B cell (primary cell): ENCODE measurements at regions not wholly inside any gene's neighbourhood (a gene's known extent, or its start where the extent isn't known, plus 50 kb on each side); places are given as distances from the start of the nearest gene placed in this dataset.

ENCODE experiments used
- ATAC-seq: fragments of 200-7000 bp; cut with Tn5 transposase; one replicate; pipeline ENCODE4 v1.10.0; 2021; ENCODE audit warnings: low read depth, mild to moderate bottlenecking, moderate number of reproducible peaks, moderate library complexity
- CTCF ChIA-PET: fragments of 350-600 bp; sonication (Branson Sonifier 250); formaldehyde crosslinking; loops from one replicate; lab custom pipeline; 2021; ENCODE audit warnings: antibody characterized with exemption, inconsistent platforms; lab: Charles Lee
- POLR2A ChIA-PET: fragments of 350-600 bp; sonication (Branson Sonifier 250); formaldehyde crosslinking; loops from one replicate; lab custom pipeline; 2021; ENCODE audit warnings: antibody characterized with exemption; lab: Charles Lee
- DNase-seq: peaks from one replicate; pipeline ENCODE4 v3.0.0; 2013
- H2AFZ ChIP-seq: 2 replicates; pipeline ENCODE4 v1.6.1; 2012; ENCODE audit warnings: mild to moderate bottlenecking, low read depth, low read length; ENCODE audit not compliant: insufficient read depth, poor library complexity, severe bottlenecking
- H3K27ac ChIP-seq, 2 donors: 1 replicate in 1 of 2; 2 replicates in 1 of 2; pipeline ENCODE4 v1.5.1; 2012 to 2013; ENCODE audit warnings: low read length in 2 of 2, mild to moderate bottlenecking in 2 of 2, moderate library complexity in 1 of 2
- H3K27me3 ChIP-seq, 4 experiments: fragments of 200-600 bp in 1 of 4; sonication (generic) in 1 of 4; replicated peaks in 1 of 4; 1 replicate in 2 of 4; 2 replicates in 2 of 4; pipeline versions ENCODE4 v1.6.1 to v1.7.0; 2013 to 2016; ENCODE audit warnings: low read length in 3 of 4, mild to moderate bottlenecking in 2 of 4, mixed read lengths in 1 of 4, moderate library complexity in 1 of 4; ENCODE audit not compliant: insufficient read depth in 4 of 4, control insufficient read depth in 3 of 4; ENCODE audit errors: control extremely low read depth in 1 of 4
- H3K36me3 ChIP-seq, 2 experiments: replicated peaks in 1 of 2; 1 replicate in 1 of 2; 2 replicates in 1 of 2; pipeline versions ENCODE4 v1.6.1 to v1.7.1; 2013; ENCODE audit warnings: low read length in 1 of 2; ENCODE audit not compliant: insufficient read depth in 2 of 2, control insufficient read depth in 1 of 2; ENCODE audit errors: control extremely low read depth in 1 of 2, extremely low read depth in 1 of 2
- H3K4me1 ChIP-seq, 2 donors: fragments of 200-600 bp in 1 of 2; sonication (generic) in 1 of 2; 1 replicate in 1 of 2; 2 replicates in 1 of 2; pipeline versions ENCODE4 v1.5.1 to v1.6.1; 2013 to 2017; ENCODE audit warnings: low read length in 2 of 2; ENCODE audit not compliant: control insufficient read depth in 2 of 2, insufficient read depth in 2 of 2
- H3K4me2 ChIP-seq: replicated peaks from 2 replicates; pipeline ENCODE3; 2012; ENCODE audit warnings: mild to moderate bottlenecking, low read depth, low read length; ENCODE audit not compliant: poor library complexity, severe bottlenecking
- H3K4me3 ChIP-seq, 5 experiments: fragments of 200-600 bp in 1 of 5; sonication (generic) in 1 of 5; 1 replicate in 3 of 5; 2 replicates in 2 of 5; pipeline versions ENCODE4 v1.5.1 to v1.7.0; 2011 to 2016; ENCODE audit warnings: low read length in 4 of 5, mild to moderate bottlenecking in 4 of 5, low read depth in 2 of 5, control low read depth in 1 of 5, moderate library complexity in 1 of 5; ENCODE audit not compliant: insufficient read depth in 1 of 5; ENCODE audit errors: control extremely low read depth in 1 of 5, extremely low read depth in 1 of 5
- H3K79me2 ChIP-seq: fragments of 200-600 bp; sonication (generic); one replicate; pipeline ENCODE4 v1.6.0; 2016; ENCODE audit warnings: low read length; ENCODE audit not compliant: control insufficient read depth, insufficient read depth
- H3K9ac ChIP-seq: fragments of 200-600 bp; sonication (generic); 2 replicates; pipeline ENCODE4 v1.6.1; 2017; ENCODE audit warnings: mild to moderate bottlenecking, low read length, moderate library complexity
- H3K9me3 ChIP-seq, 3 donors: one replicate each; pipeline versions ENCODE4 v1.6.1 to v1.7.1; 2013; ENCODE audit warnings: low read length in 2 of 3; ENCODE audit not compliant: control insufficient read depth in 2 of 3, insufficient read depth in 1 of 3; ENCODE audit errors: control extremely low read depth in 1 of 3
- H4K20me1 ChIP-seq: 2 replicates; pipeline ENCODE4 v1.6.0; 2012; ENCODE audit warnings: mild to moderate bottlenecking, low read length; ENCODE audit not compliant: insufficient read depth, control insufficient read depth, poor library complexity, severe bottlenecking
- H3K27ac Mint-ChIP-seq: one replicate; pipeline ENCODE4 v1.8.0; 2021; ENCODE audit warnings: mixed read lengths
- H3K27me3 Mint-ChIP-seq: one replicate; pipeline ENCODE4 v1.8.0; 2021; ENCODE audit warnings: mixed read lengths
- H3K4me1 Mint-ChIP-seq: one replicate; pipeline ENCODE4 v1.8.0; 2021; ENCODE audit warnings: mixed read lengths
- H3K4me3 Mint-ChIP-seq: one replicate; pipeline ENCODE4 v1.8.0; 2021; ENCODE audit warnings: mixed read lengths
- H3K9me3 Mint-ChIP-seq: one replicate; pipeline ENCODE4 v1.8.0; 2022; ENCODE audit warnings: mixed read lengths; ENCODE audit not compliant: insufficient read depth
- EZH2 ChIP-seq: IDR thresholded peaks from 2 replicates; pipeline ENCODE4 v1.6.1; 2012; ENCODE audit warnings: borderline replicate concordance, low read depth, mild to moderate bottlenecking, moderate library complexity, low read length; ENCODE audit not compliant: insufficient read depth, poor library complexity, severe bottlenecking
- WGBS: methylation state at CpG from one replicate; pipeline ENCODE4 v1.1.5; 2013; ENCODE audit warnings: missing lambda C conversion rate; ENCODE audit not compliant: insufficient coverage; 5-methylcytosine and 5-hydroxymethylcytosine counted together
- intact Hi-C: fragments of 100-400 bp; cut with micrococcal nuclease; formaldehyde crosslinking; loops from one replicate; pipeline ENCODE4 v1.10.0; 2022
- TF ChIP-seq, protein P1 (sequence below): fragments of 200-600 bp; IDR thresholded peaks from one replicate; pipeline ENCODE4 v1.8.0; 2022; ENCODE audit warnings: antibody characterized with exemption, mild to moderate bottlenecking

DNA sequence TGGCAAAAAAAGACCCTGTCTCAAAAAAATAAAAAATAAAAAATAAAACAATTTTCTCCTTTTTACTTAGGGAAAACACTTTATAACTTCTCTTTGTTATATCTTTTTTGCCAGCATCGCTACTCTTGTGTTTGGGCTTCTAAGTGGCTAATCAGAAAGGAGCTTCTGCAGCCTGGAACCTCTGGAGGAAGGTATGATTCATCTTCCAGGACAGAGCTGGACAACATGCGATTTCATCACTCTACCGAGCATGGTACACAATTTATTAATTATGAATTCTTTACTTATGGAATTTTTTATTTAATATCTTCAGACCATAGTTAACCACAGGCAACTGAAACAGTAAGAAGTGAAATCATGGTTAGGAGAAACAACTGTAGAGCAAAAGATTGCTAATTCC is 1254.3 kb upstream of the AGA start:
- Histone ChIP-seq H4K20me1 (no peaks in the 10 kb centered on the region), H3K4me1 (no peaks in the 10 kb centered on the region), H3K9ac (no peak overlapping the region), H3K4me2 (no peak overlapping the region), H3K27ac (no peak overlapping the region), H3K9me3 (peaks cover 0 to 1% (median 0%) of the 10 kb centered on the region in 3 donors), H2AFZ (no peak overlapping the region), H3K27me3 (no peaks in the 10 kb centered on the region), H3K79me2 (no peaks in the 10 kb centered on the region), H3K4me3 (no peak overlapping the region), H3K36me3 (no peaks in the 10 kb centered on the region)
- Mint-ChIP-seq H3K27ac (no peak overlapping the region), H3K27me3 (no peaks in the 10 kb centered on the region), H3K4me3 (no peak overlapping the region), H3K9me3 (peaks cover 2% of the 10 kb centered on the region), H3K4me1 (no peaks in the 10 kb centered on the region)
- TF ChIP-seq, protein P1, sequence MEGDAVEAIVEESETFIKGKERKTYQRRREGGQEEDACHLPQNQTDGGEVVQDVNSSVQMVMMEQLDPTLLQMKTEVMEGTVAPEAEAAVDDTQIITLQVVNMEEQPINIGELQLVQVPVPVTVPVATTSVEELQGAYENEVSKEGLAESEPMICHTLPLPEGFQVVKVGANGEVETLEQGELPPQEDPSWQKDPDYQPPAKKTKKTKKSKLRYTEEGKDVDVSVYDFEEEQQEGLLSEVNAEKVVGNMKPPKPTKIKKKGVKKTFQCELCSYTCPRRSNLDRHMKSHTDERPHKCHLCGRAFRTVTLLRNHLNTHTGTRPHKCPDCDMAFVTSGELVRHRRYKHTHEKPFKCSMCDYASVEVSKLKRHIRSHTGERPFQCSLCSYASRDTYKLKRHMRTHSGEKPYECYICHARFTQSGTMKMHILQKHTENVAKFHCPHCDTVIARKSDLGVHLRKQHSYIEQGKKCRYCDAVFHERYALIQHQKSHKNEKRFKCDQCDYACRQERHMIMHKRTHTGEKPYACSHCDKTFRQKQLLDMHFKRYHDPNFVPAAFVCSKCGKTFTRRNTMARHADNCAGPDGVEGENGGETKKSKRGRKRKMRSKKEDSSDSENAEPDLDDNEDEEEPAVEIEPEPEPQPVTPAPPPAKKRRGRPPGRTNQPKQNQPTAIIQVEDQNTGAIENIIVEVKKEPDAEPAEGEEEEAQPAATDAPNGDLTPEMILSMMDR: no peak
- no peak for TF ChIP-seq EZH2
- no peak for ATAC-seq
- ChIA-PET POLR2A (no interaction called here), CTCF (no interaction called here)
- DNase-seq: no peak
- no CpG with 5 or more reads among the region's 3 CpGs for WGBS
- intact Hi-C loops: no loop called here

DNA sequence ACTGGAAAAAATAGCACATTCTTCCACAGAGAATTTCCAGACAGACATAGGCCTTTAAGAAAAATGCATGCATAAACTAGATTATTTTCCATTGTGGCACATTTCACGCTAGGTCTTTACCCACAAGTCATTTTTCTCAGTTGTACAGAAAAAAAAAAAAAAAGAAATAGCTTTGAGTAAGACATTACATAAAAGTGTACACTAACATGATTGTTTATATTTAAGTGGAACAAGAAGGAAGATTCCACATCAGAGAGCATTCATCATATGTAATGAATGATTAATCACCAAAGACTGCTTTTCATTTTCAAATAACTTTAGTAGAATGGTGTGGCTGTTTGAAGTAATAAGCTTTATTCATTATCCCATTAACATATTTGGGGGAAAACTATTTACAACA is 1270.2 kb upstream of the AGA start:
- intact Hi-C loops: no loop called here
- H2AFZ ChIP-seq: no peak overlapping the region
- H3K79me2 ChIP-seq: no peaks in the 10 kb centered on the region
- TF ChIP-seq EZH2: no peak
- TF ChIP-seq, protein P1: no peak
- Mint-ChIP-seq H3K27me3 (no peaks in the 10 kb centered on the region), H3K4me3 (no peak overlapping the region), H3K9me3 (no peaks in the 10 kb centered on the region), H3K27ac (no peak overlapping the region), H3K4me1 (no peaks in the 10 kb centered on the region)
- H3K4me1 ChIP-seq: no peaks in the 10 kb centered on the region
- no peaks in the 10 kb centered on the region for H3K36me3 ChIP-seq
- ATAC-seq: no peak
- H4K20me1 ChIP-seq: no peaks in the 10 kb centered on the region
- no peaks in the 10 kb centered on the region for H3K27me3 ChIP-seq
- POLR2A ChIA-PET: no interaction called here
- CTCF ChIA-PET: no interaction called here
- no peak overlapping the region for H3K27ac ChIP-seq
- no peak overlapping the region for H3K9ac ChIP-seq
- WGBS: no CpG with 5 or more reads among the region's 1 CpG
- DNase-seq: no peak
- peaks cover 0 to 9% (median 0%) of the 10 kb centered on the region in 3 donors for H3K9me3 ChIP-seq
- H3K4me3 ChIP-seq: no peak overlapping the region
- H3K4me2 ChIP-seq: no peak overlapping the region
